GM18499 (cell line): ENCODE measurements at regions not wholly inside any gene's neighbourhood (a gene's known extent, or its start where the extent isn't known, plus 50 kb on each side); places are given as distances from the start of the nearest gene placed in this dataset.

Source experiments
- ATAC-seq: cut with Tn5 transposase; IDR thresholded peaks from one replicate; pipeline ENCODE4 v1.9.1; 2021; ENCODE audit warnings: moderate number of reproducible peaks; ENCODE audit not compliant: insufficient read depth, unreplicated experiment

DNA sequence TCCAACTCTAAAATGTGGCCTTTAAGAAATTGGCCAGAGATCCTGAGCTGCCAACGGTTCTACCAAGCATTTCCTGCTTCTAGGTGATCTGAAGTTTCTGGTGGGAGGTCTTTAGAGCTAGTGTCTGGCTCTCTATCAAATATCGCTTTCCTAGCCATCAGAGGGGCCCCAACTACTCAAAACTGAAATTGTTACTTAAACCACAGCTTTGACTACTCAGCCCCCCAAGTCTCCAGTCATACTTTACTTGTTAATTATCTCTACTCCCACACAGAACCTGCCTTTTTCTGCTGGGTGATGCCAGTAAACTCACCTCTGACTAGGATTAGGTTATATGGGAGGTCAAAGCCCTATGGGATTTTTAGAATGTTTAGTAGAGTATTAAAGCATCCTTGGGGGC is 95.1 kb downstream of the FASLG start:
- no peak for ATAC-seq

DNA sequence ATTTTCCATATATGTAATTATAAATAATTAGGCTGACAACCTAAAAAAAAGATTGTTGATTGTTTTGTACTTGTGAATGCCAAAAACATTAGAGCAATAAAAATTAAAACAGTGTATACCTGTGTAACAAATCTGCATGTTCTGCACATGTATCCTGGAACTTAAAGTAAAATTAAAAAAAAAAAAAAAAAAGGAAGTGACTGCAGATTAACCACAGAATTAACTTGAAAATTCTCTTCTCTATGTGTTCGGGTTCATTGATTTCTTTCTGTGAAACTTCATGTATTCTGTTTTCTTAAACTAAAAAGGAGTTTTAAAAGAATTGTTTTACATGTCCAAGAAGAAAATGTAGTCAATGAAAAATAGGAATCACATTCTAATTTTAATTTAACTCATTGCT is 95.7 kb downstream of the FASLG start:
- no peak for ATAC-seq

GRCh38 chr1:172755099-172755498 is 96.2 kb downstream of the FASLG start:
- ATAC-seq, result no peak

GRCh38 chr1:172756024-172756423 is 97.1 kb downstream of the FASLG start:
- ATAC-seq, result no peak

DNA sequence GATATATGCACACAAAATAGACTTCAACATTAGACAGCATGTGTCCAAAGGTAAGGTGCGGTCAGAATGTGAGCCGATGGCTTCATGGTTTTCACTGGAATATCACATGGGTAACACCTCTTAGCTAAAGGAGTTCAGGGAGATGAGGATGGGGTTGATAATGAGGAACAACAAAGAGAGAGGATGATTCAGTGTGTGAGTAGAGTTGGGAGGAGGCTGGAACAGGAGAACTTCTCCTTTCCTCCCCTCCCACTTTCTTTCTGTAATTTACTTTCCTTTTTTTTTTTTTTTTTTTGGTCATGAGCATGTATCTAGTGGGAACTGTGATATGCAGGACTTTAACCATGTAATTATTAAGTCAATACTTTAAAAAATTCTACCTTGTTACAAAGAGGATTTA is 99.4 kb downstream of the FASLG start:
- no peak for ATAC-seq

DNA sequence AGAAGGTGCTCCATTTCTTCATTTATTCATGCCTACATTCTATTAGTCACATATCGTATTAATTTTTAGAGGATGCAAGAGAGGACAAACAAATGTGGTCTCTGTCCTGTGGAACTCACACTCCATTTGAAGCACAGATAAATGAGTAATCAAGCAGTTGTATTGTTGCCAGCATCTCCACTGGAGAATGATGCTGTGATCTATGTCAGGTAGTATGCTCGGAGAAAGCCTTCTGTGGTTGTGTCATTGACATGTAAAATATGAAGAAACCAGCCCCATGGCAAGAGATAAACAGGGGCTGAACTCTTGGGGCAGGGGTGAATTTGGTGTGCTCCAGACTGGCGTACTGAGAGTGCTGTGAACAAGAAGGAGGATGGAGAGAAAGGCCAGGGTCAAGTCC is 101.2 kb downstream of the FASLG start:
- ATAC-seq, result no peak

- ATAC-seq, result no peak
Measured at GRCh38 chr1:172761581-172762486, 102.9 kb downstream of the FASLG start.

GRCh38 chr1:172763057-172763456 is 104.2 kb downstream of the FASLG start:
- ATAC-seq, result no peak

DNA sequence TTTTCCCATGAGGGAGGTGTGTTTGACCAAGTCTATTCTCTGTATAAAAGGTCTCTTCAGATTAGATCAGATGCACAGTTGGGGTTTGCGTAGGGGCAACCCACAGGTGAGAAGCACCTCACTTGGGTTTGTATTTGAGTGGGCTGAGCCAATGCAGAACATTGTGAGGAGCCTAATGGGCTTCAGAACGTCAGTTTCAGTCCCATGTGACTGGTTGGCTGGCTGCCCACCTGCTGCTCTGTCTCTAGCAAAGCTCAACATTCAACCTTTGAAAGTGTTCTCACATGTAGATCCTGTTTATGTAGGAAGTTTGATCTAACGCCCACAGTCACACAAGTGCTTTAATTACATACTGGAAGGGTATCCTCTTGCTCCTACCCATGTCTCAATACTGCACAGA is 105.5 kb downstream of the FASLG start:
- no peak for ATAC-seq

- no peak for ATAC-seq
Measured at GRCh38 chr1:172766462-172766861, 107.6 kb downstream of the FASLG start.

DNA sequence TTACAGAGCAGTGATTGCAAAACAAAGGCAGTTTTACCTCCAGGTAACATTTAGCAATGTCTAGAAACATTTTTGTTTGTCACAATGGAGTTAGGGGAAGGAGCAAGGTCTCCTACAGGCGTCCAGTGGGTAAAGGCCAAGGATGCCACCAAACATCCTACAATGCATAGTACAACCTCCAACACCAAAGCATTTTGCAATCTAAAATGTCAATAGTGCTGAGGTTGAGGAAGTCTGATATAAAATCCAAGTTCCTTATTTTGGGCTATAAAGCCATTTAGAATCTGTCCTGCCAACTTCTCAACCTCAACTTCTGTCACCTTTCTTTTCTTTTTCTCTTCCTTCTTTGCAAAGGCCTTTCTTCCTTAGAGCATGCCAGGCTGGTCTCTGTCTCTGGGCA is 111.2 kb downstream of the FASLG start:
- ATAC-seq, result no peak

GRCh38 chr1:172774561-172774960 is 115.7 kb downstream of the FASLG start:
- no peak for ATAC-seq

DNA sequence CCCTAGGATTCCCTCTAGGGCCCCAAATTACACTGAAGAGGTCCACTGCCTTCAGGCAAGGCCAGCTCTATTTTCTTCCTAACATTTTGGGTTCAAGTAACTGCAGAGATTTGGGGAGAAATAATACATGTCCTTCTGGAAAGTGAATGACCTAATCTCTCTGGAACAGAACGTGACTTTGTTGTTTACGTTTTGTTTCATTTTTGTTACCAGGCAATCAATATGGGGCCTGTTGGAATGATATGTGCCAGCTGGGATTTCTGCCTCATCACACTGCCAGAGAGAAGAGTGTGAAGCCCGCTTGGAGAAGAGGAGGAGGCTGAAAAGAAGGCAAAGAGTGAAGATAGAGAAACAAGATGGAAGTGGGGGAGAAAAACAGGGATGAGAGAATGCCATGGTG is 116.7 kb downstream of the FASLG start:
- ATAC-seq, result no peak

GRCh38 chr1:172776071-172776470 is 117.2 kb downstream of the FASLG start:
- ATAC-seq, result no peak

GRCh38 chr1:172777767-172778166 is 118.9 kb downstream of the FASLG start:
- no peak for ATAC-seq

GRCh38 chr1:172778456-172779455 is 119.9 kb downstream of the FASLG start:
- no peak for ATAC-seq

DNA sequence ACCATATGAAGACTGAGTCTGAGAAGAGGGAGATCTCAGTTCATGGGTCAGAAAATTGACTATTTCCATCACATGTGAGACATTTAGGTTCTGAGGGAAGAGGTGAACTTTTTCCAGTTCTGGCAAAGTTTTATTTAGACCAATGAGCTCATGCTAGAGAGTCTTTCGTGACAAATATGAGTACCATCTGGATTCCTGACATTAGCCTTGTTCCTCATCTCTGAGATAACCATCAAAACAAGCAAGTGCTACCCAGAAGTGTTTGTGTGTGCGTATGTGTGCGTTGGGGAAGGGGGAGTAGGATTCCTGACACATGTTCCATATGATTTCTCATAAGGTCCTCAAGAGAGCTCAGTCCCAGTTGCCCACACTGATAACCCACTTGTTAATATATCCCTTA is 120.6 kb downstream of the FASLG start:
- no peak for ATAC-seq

DNA sequence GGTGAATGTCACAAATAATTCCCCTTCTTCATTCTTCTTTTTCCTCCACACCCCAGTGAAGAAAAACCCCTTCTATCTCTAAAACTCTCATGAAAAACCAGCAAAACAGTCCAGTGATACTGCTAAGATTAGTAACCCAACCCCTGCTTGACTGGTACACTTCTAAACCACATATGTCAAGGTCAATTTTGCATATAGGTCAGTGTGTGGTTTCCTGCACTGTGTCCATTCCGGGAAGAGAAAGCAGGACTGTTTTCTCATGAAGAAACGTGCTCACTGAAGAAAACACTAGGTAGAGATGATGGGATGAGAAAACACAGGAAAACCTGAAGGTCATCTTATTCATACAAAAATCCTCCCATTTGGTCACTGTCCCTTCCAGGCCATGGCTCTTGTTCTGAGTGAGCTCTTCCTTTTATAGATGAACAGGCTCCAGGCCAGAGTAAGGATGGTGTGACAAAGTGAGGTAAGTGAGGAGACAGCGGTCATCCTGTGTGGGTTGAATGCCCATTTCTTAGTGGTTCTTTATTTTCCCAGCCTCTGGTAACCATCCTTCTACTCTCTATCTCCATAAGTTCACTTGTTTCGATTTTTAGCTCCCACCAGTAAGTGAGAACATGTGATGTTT is 122.7 kb downstream of the FASLG start:
- ATAC-seq, result peak; percentile 60

GRCh38 chr1:172789840-172790239 is 130.9 kb downstream of the FASLG start:
- no peak for ATAC-seq

DNA sequence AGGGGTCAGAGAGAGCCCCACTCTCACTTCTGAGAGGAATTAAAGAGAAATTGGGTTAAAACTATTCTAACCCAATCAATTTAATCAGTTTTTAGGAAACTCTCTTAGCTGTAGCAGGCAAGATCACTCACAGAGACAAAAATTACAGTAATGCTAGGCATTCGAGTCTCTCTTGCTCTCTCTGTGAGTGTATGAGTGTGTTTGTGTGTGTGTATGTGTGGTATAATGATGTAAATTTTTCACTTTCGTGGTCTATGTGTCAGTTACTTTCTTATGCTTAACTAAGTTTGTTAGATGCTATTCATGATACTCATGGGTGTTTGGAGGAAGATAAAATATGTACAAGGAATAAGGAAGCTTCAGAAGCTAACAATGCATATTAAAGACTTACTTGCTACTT is 131.3 kb downstream of the FASLG start:
- ATAC-seq, result no peak

DNA sequence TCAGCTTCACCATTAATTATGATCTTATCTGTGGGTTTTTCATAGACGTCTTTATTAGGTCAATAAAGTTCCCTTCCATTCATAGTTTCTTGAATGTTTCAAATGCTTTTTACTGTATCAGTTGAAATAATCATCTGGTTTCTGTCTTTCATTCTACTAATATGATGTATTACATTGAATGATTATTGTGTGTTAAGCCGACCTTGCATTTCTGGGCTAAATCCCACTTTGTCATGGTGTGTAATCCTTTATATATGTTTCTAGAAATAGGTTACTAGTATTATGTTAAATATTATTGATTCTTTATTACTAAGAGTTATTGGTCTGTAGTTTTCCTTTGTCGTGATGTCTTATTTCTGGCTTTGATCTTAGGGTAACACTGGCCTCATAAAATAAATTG is 134.9 kb downstream of the FASLG start:
- no peak for ATAC-seq
